ENCODE measurements at regions not wholly inside any gene's neighbourhood (a gene's known extent, or its start where the extent isn't known, plus 50 kb on each side); places are given as distances from the start of the nearest gene placed in this dataset.

- TF ChIP-seq CTCF (IDR thresholded peaks at IDR 0.05) (no peak), POLR2A (IDR thresholded peaks at IDR 0.05) (no peak)
Measured at GRCh38 chr20:11011653-11012052, 337.9 kb upstream of the JAG1 start.

Data from sigmoid colon (tissue), 3 donors.